HepG2 (cell line): ENCODE measurements at regions not wholly inside any gene's neighbourhood (a gene's known extent, or its start where the extent isn't known, plus 50 kb on each side); places are given as distances from the start of the nearest gene placed in this dataset.

Source experiments
- ATAC-seq: fragments of 200-7000 bp; cut with Tn5 transposase; 3 replicates; pipeline ENCODE4 v1.9.1; 2020; ENCODE audit warnings: mild to moderate bottlenecking, moderate library complexity
- BruUV-seq: library from RNA; stranded (reverse); fragments of 400-500 nt; replicated peaks from 2 replicates; lab custom pipeline; 2021; lab: Mats Ljungman, UMichigan
- CTCF ChIA-PET: fragments of 300-600 bp; formaldehyde crosslinking; extraction: SDS; loops from one replicate; lab custom pipeline; 2021; ENCODE audit warnings: low total read pairs, inconsistent platforms, low intra/inter-chr PET ratio; lab: Yijun Ruan, JAX
- POLR2A ChIA-PET: fragments of 350-600 bp; sonication (Branson Sonifier 250); formaldehyde crosslinking; loops from one replicate; lab custom pipeline; 2020; ENCODE audit warnings: antibody characterized with exemption, inconsistent platforms; lab: Yijun Ruan, JAX
- DNase-seq: peaks from one replicate; pipeline ENCODE4 v3.0.0-alpha.2; 2015; ENCODE audit warnings: low spot score
- FAIRE-seq: peaks from 3 replicates; lab custom pipeline; 2011; peaks lifted over from hg19 to GRCh38; lab: Jason Lieb, UNC
- H2AFZ ChIP-seq: one replicate; pipeline ENCODE4 v1.6.1; 2011; ENCODE audit warnings: low read length, inconsistent platforms
- H3K27ac ChIP-seq: fragments of 300-600 bp; 3 replicates; pipeline ENCODE4 v1.8.0; 2011; ENCODE audit warnings: mixed run types, mild to moderate bottlenecking, mixed read lengths, low read length, inconsistent platforms; ENCODE audit not compliant: insufficient read depth; ENCODE audit errors: extremely low read length
- H3K27me3 ChIP-seq, 2 experiments: fragments of 200-600 bp in 1 of 2; 2 replicates in 1 of 2; 3 replicates in 1 of 2; pipeline versions ENCODE4 v1.6.0 to v1.8.0; 2011; ENCODE audit warnings: low read length in 2 of 2, mild to moderate bottlenecking in 2 of 2, moderate library complexity in 2 of 2, inconsistent platforms in 1 of 2; ENCODE audit not compliant: insufficient read depth in 2 of 2, control insufficient read depth in 1 of 2
- H3K36me3 ChIP-seq, 2 experiments: fragments of 200-600 bp in 1 of 2; replicated peaks in 1 of 2; 2 replicates in 1 of 2; 3 replicates in 1 of 2; pipeline versions ENCODE4 v1.5.1 to v1.8.0; 2011; ENCODE audit warnings: low read length in 2 of 2, inconsistent platforms in 1 of 2; ENCODE audit not compliant: insufficient read depth in 2 of 2, control insufficient read depth in 1 of 2
- H3K4me1 ChIP-seq: 2 replicates; pipeline ENCODE4 v1.5.1; 2012; ENCODE audit warnings: low read length, inconsistent platforms; ENCODE audit not compliant: insufficient read depth
- H3K4me2 ChIP-seq: 2 replicates; pipeline ENCODE4 v1.6.0; 2011; ENCODE audit warnings: low read depth, low read length, inconsistent platforms
- H3K4me3 ChIP-seq, 3 experiments: fragments of 200-600 bp in 1 of 3; sonication (generic), shearing (Covaris generic) in 1 of 3; replicated peaks in 1 of 3; 2 replicates each; pipeline ENCODE4 v1.5.1; 2011 to 2016; ENCODE audit warnings: low read length in 3 of 3, inconsistent platforms in 2 of 3, low read depth in 2 of 3, mild to moderate bottlenecking in 2 of 3, control low read depth in 1 of 3, mixed read lengths in 1 of 3; ENCODE audit not compliant: insufficient read depth in 1 of 3
- H3K79me2 ChIP-seq: one replicate; pipeline ENCODE4 v1.6.1; 2011; ENCODE audit warnings: low read length, inconsistent platforms; ENCODE audit not compliant: insufficient read depth
- H3K9ac ChIP-seq: 2 replicates; pipeline ENCODE4 v1.6.0; 2011; ENCODE audit warnings: mild to moderate bottlenecking, low read depth, low read length, inconsistent platforms; ENCODE audit not compliant: insufficient read depth
- H3K9me3 ChIP-seq: 2 replicates; pipeline ENCODE4 v1.5.1; 2012; ENCODE audit warnings: mild to moderate bottlenecking, low read length
- H4K20me1 ChIP-seq: 2 replicates; pipeline ENCODE4 v1.6.0; 2011; ENCODE audit warnings: inconsistent platforms, mild to moderate bottlenecking, low read length, moderate library complexity; ENCODE audit not compliant: insufficient read depth
- ARHGAP35 ChIP-seq: sonication (generic); formaldehyde crosslinking; IDR thresholded peaks from 2 replicates; pipeline ENCODE4 v1.9.0; 2022; ENCODE audit warnings: mild to moderate bottlenecking, inconsistent platforms, moderate library complexity, missing genetic modification reagents, borderline replicate concordance
- GABPA ChIP-seq, 2 experiments: IDR thresholded peaks; 2 replicates each; pipeline ENCODE4 v1.6.1; 2011 to 2016; ENCODE audit warnings: low read depth in 2 of 2, low read length in 1 of 2, missing biosample characterization in 1 of 2, missing genetic modification characterization in 1 of 2
- KDM5A ChIP-seq: fragments of 200-600 bp; sonication (generic); IDR thresholded peaks from 2 replicates; pipeline ENCODE4 v1.7.0; 2018; ENCODE audit warnings: antibody characterized with exemption, mild to moderate bottlenecking, low read length, borderline replicate concordance
- MIER2 ChIP-seq: IDR thresholded peaks from 2 replicates; pipeline ENCODE4 v1.6.1; 2016; ENCODE audit warnings: missing biosample characterization, missing genetic modification reagents
- MXD4 ChIP-seq: IDR thresholded peaks from 2 replicates; pipeline ENCODE4 v1.6.1; 2016; ENCODE audit warnings: mild to moderate bottlenecking, missing biosample characterization, missing genetic modification reagents
- SAFB2 ChIP-seq: sonication (generic); formaldehyde crosslinking; IDR thresholded peaks from 2 replicates; pipeline ENCODE4 v1.5.1; 2020; ENCODE audit warnings: missing genetic modification reagents, low read depth, mild to moderate bottlenecking, borderline replicate concordance
- WGBS: methylation state at CpG from one replicate; pipeline ENCODE4 v1.1.6; 2017; ENCODE audit warnings: low lambda C conversion rate; 5-methylcytosine and 5-hydroxymethylcytosine counted together
- in situ Hi-C: cut with HindIII; loops from 2 replicates; pipeline ENCODE4 v1.10.0; 2017; ENCODE audit warnings: low pct_unique_long_range_greater_than_20kb; ENCODE audit not compliant: extremely low pct_ligation_motif_present
- intact Hi-C: fragments of 100-400 bp; cut with micrococcal nuclease; formaldehyde crosslinking; loops from one replicate; pipeline ENCODE4 v1.10.0; 2022; ENCODE audit not compliant: unreplicated experiment
- TF ChIP-seq, protein P1 (sequence below): sonication (generic); formaldehyde crosslinking; IDR thresholded peaks from 2 replicates; pipeline ENCODE4 v1.9.0; 2021; ENCODE audit warnings: mild to moderate bottlenecking, missing genetic modification reagents
- TF ChIP-seq, protein P2 (sequence below): IDR thresholded peaks from 2 replicates; pipeline ENCODE4 v1.6.1; 2016; ENCODE audit warnings: low read depth, control low read depth

DNA sequence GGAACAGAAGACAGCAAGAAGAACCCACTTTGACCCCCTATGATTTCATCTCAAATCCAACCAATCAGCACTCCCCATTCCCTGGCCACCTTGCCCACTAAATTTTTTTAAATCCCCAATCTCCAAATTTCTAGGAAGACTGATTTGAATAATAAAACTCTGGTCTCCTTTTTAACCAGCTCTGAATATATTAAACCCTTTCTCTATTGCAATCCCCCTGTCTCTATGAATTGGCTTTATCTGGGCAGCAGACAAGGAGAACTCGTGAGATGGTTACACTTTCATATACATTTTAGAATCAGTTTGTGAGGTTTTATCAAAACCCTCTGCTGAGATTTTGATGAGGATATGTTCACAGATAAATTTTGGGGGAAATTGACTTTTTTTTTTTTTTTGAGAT lies 90.3 kb upstream of the TRIM24 start:
- Histone ChIP-seq H3K4me3 (no peak overlapping the region), H4K20me1 (no peaks in the 10 kb centered on the region), H3K27ac (no peak overlapping the region), H2AFZ (no peak overlapping the region), H3K36me3 (no peaks in the 10 kb centered on the region), H3K9me3 (peaks cover 45% of the 10 kb centered on the region), H3K4me2 (no peak overlapping the region), H3K9ac (no peak overlapping the region), H3K4me1 (peaks cover 8% of the 10 kb centered on the region; the same call in 1 of the 2 replicates), H3K79me2 (no peaks in the 10 kb centered on the region), H3K27me3 (no peaks in the 10 kb centered on the region)
- 32% methylated on average over 1 of the region's 1 CpG for WGBS
- ATAC-seq = no peak
- ChIA-PET POLR2A (no interaction called here), CTCF (no interaction called here)
- in situ Hi-C loops (no loop called here), intact Hi-C loops (no loop called here)
- no peak for DNase-seq
- no peak for TF ChIP-seq ARHGAP35
- TF ChIP-seq MXD4 = no peak
- TF ChIP-seq KDM5A = 0 out of 2 replicates have a peak, but pooled peaks have one; percentile 51
- TF ChIP-seq SAFB2 = no peak
- TF ChIP-seq, protein P1, sequence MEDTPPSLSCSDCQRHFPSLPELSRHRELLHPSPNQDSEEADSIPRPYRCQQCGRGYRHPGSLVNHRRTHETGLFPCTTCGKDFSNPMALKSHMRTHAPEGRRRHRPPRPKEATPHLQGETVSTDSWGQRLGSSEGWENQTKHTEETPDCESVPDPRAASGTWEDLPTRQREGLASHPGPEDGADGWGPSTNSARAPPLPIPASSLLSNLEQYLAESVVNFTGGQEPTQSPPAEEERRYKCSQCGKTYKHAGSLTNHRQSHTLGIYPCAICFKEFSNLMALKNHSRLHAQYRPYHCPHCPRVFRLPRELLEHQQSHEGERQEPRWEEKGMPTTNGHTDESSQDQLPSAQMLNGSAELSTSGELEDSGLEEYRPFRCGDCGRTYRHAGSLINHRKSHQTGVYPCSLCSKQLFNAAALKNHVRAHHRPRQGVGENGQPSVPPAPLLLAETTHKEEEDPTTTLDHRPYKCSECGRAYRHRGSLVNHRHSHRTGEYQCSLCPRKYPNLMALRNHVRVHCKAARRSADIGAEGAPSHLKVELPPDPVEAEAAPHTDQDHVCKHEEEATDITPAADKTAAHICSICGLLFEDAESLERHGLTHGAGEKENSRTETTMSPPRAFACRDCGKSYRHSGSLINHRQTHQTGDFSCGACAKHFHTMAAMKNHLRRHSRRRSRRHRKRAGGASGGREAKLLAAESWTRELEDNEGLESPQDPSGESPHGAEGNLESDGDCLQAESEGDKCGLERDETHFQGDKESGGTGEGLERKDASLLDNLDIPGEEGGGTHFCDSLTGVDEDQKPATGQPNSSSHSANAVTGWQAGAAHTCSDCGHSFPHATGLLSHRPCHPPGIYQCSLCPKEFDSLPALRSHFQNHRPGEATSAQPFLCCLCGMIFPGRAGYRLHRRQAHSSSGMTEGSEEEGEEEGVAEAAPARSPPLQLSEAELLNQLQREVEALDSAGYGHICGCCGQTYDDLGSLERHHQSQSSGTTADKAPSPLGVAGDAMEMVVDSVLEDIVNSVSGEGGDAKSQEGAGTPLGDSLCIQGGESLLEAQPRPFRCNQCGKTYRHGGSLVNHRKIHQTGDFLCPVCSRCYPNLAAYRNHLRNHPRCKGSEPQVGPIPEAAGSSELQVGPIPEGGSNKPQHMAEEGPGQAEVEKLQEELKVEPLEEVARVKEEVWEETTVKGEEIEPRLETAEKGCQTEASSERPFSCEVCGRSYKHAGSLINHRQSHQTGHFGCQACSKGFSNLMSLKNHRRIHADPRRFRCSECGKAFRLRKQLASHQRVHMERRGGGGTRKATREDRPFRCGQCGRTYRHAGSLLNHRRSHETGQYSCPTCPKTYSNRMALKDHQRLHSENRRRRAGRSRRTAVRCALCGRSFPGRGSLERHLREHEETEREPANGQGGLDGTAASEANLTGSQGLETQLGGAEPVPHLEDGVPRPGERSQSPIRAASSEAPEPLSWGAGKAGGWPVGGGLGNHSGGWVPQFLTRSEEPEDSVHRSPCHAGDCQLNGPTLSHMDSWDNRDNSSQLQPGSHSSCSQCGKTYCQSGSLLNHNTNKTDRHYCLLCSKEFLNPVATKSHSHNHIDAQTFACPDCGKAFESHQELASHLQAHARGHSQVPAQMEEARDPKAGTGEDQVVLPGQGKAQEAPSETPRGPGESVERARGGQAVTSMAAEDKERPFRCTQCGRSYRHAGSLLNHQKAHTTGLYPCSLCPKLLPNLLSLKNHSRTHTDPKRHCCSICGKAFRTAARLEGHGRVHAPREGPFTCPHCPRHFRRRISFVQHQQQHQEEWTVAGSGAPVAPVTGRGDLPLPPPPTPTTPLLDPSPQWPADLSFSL (CRISPR knock-in tag) = no peak
- no peak for TF ChIP-seq MIER2
- TF ChIP-seq, protein P2, sequence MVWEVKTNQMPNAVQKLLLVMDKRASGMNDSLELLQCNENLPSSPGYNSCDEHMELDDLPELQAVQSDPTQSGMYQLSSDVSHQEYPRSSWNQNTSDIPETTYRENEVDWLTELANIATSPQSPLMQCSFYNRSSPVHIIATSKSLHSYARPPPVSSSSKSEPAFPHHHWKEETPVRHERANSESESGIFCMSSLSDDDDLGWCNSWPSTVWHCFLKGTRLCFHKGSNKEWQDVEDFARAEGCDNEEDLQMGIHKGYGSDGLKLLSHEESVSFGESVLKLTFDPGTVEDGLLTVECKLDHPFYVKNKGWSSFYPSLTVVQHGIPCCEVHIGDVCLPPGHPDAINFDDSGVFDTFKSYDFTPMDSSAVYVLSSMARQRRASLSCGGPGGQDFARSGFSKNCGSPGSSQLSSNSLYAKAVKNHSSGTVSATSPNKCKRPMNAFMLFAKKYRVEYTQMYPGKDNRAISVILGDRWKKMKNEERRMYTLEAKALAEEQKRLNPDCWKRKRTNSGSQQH (CRISPR knock-in tag) = no peak
- TF ChIP-seq GABPA (IDR thresholded peaks at IDR 0.05; ENCODE audit: low read depth, low read length) = no peak
- TF ChIP-seq GABPA (CRISPR knock-in tag; IDR thresholded peaks at IDR 0.05; ENCODE audit: low read depth) = no peak
- FAIRE-seq = no peak
- BruUV-seq = no TSS peak
